BLaER1 (cell line): ENCODE measurements at regions not wholly inside any gene's neighbourhood (a gene's known extent, or its start where the extent isn't known, plus 50 kb on each side); places are given as distances from the start of the nearest gene placed in this dataset.

Source experiments
- H3K27ac ChIP-seq: shearing (Covaris generic); formaldehyde crosslinking; 2 replicates; pipeline ENCODE4 v1.8.1; 2022
- H3K27me3 ChIP-seq: shearing (Covaris generic); formaldehyde crosslinking; 2 replicates; pipeline ENCODE4 v1.8.1; 2022
- H3K36me3 ChIP-seq: shearing (Covaris generic); formaldehyde crosslinking; 2 replicates; pipeline ENCODE4 v1.8.1; 2022
- H3K4me1 ChIP-seq: shearing (Covaris generic); formaldehyde crosslinking; 2 replicates; pipeline ENCODE4 v1.8.1; 2022
- H3K4me2 ChIP-seq: shearing (Covaris generic); formaldehyde crosslinking; 2 replicates; pipeline ENCODE4 v1.8.1; 2022
- H3K4me3 ChIP-seq: shearing (Covaris generic); formaldehyde crosslinking; 2 replicates; pipeline ENCODE4 v1.8.1; 2022
- H3K9ac ChIP-seq: shearing (Covaris generic); formaldehyde crosslinking; 2 replicates; pipeline ENCODE4 v1.8.1; 2022
- H3K9me3 ChIP-seq: shearing (Covaris generic); formaldehyde crosslinking; 2 replicates; pipeline ENCODE4 v1.8.1; 2022
- H4K20me1 ChIP-seq: shearing (Covaris generic); formaldehyde crosslinking; 2 replicates; pipeline ENCODE4 v1.8.1; 2022
- Cebpa-rat ChIP-seq: shearing (Covaris generic); IDR thresholded peaks from 2 replicates; pipeline ENCODE4 v1.8.1; 2022

DNA sequence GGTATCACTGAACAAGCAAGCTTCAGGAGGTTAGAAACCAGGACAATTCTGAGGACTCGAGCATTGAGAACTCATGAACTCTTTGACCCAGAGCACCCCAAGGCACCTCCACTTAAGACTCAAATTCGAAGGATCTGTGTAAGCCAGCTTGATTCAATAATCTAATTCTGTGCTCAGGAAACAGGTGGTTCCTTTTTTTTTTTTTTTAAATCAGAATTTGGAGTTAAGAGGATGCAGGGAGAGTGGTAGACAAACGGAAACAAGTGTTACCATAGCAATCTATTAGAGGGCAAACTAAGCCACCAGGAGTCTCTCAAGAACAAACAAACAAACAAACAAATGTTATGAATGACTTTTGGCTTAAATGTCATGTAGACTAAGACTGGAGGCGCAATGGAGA is 53.8 kb upstream of the DPH5 start:
- Histone ChIP-seq H3K4me1 (peaks cover 61% of the 10 kb centered on the region), H3K9ac (peak overlapping the region; percentile 71), H3K9me3 (peaks cover 9% of the 10 kb centered on the region; the same call in 1 of the 2 replicates), H4K20me1 (no peaks in the 10 kb centered on the region), H3K27me3 (no peaks in the 10 kb centered on the region), H3K27ac (peak overlapping the region; percentile 91), H3K36me3 (peaks cover 30% of the 10 kb centered on the region), H3K4me3 (peak overlapping the region; percentile 41; the same call in 1 of the 2 replicates), H3K4me2 (peak overlapping the region; percentile 82)
- no peak for TF ChIP-seq Cebpa-rat

DNA sequence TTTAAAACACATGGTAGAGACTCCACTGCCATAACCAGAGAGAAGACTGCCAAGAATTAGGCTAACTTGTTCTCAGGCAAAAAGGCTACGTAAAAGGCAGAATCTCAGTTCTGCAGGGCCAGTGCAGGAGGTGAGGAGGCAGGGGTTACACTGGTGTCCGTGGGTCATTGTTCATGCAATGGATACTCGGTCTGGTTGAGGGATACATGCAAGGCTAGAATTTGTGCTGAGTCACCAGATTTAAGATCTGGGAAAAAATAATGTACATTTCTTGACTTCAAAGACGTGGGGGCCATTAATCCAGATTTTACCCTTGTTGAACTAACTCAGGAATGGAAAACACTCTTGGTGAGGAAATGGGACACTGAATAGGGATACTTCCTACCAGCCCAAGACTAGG is 52.3 kb upstream of the DPH5 start:
- Histone ChIP-seq H3K4me2 (peak overlapping the region; percentile 8; the same call in 1 of the 2 replicates), H3K9me3 (peaks cover 9% of the 10 kb centered on the region; the same call in 1 of the 2 replicates), H3K36me3 (peaks cover 35% of the 10 kb centered on the region), H3K9ac (no peak overlapping the region), H3K4me3 (no peak overlapping the region), H3K27ac (peak overlapping the region; percentile 91; the same call in 1 of the 2 replicates), H4K20me1 (no peaks in the 10 kb centered on the region), H3K4me1 (peaks cover 56% of the 10 kb centered on the region), H3K27me3 (no peaks in the 10 kb centered on the region)
- TF ChIP-seq Cebpa-rat = no peak

DNA sequence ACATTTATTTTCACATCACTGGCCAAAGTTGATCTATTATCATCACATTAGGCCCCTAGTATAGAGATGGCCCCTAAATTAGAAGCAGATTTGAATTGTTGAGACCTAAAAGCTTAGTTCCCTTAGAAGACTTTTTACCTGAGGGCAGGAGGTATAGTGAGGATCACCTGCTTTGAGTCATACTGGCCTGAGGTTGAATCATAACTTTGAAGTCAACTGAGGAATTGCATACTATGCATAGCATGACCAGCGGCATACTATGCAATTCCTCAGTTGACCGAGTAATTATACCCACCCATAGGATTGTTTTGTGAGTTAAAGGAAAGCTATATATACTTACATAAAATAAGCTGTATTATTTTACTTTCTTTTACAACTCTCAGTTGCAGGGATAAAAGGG is 50.3 kb upstream of the DPH5 start:
- Histone ChIP-seq H3K4me1 (peaks cover 44% of the 10 kb centered on the region), H3K4me3 (no peak overlapping the region), H3K36me3 (peaks cover 37% of the 10 kb centered on the region), H3K9ac (no peak overlapping the region), H3K27me3 (no peaks in the 10 kb centered on the region), H4K20me1 (no peaks in the 10 kb centered on the region), H3K4me2 (no peak overlapping the region), H3K9me3 (peaks cover 3% of the 10 kb centered on the region; the same call in 1 of the 2 replicates), H3K27ac (no peak overlapping the region)
- TF ChIP-seq Cebpa-rat = no peak
